HEK293 (cell line): ENCODE measurements at regions not wholly inside any gene's neighbourhood (a gene's known extent, or its start where the extent isn't known, plus 50 kb on each side); places are given as distances from the start of the nearest gene placed in this dataset.
A peak's percentile ranks its signal among the peaks of the same experiment; 100 is the strongest.

Experiments used
- AEBP2 ChIP-seq: fragments of 450-650 bp; formaldehyde crosslinking; IDR thresholded peaks from 2 replicates; pipeline ENCODE4 v1.5.1; 2016; ENCODE audit warnings: missing biosample characterization, missing genetic modification characterization, borderline replicate concordance
- HOXA7 ChIP-seq: sonication (generic); formaldehyde crosslinking; IDR thresholded peaks from 2 replicates; pipeline ENCODE4 v1.8.1; 2022; ENCODE audit warnings: missing genetic modification reagents, borderline replicate concordance
- KLF17 ChIP-seq: fragments of 450-650 bp; formaldehyde crosslinking; IDR thresholded peaks from 2 replicates; pipeline ENCODE4 v1.5.1; 2016; ENCODE audit warnings: missing biosample characterization, missing genetic modification characterization
- PRDM2 ChIP-seq: fragments of 450-650 bp; formaldehyde crosslinking; IDR thresholded peaks from 2 replicates; pipeline ENCODE4 v1.5.1; 2016; ENCODE audit warnings: missing biosample characterization, missing genetic modification characterization, borderline replicate concordance
- PRDM4 ChIP-seq: fragments of 450-650 bp; formaldehyde crosslinking; IDR thresholded peaks from 2 replicates; pipeline ENCODE4 v1.5.1; 2017; ENCODE audit warnings: missing biosample characterization, missing genetic modification characterization
- ZBTB26 ChIP-seq: fragments of 450-650 bp; formaldehyde crosslinking; optimal IDR thresholded peaks from 2 replicates; pipeline ENCODE3; 2016; ENCODE audit warnings: missing biosample characterization, mild to moderate bottlenecking, missing genetic modification characterization
- ZBTB7A ChIP-seq: fragments of 450-650 bp; formaldehyde crosslinking; IDR thresholded peaks from 2 replicates; pipeline ENCODE4 v1.5.1; 2016; ENCODE audit warnings: low read depth, missing biosample characterization, missing genetic modification characterization
- ZNF121 ChIP-seq: fragments of 450-650 bp; formaldehyde crosslinking; IDR thresholded peaks from 2 replicates; pipeline ENCODE4 v1.5.1; 2016; ENCODE audit warnings: missing biosample characterization, missing genetic modification characterization
- ZNF146 ChIP-seq: fragments of 450-650 bp; formaldehyde crosslinking; IDR thresholded peaks from 2 replicates; pipeline ENCODE4 v1.5.1; 2016; ENCODE audit warnings: missing biosample characterization, missing genetic modification characterization
- ZNF280D ChIP-seq: fragments of 450-650 bp; formaldehyde crosslinking; IDR thresholded peaks from 2 replicates; pipeline ENCODE4 v1.5.1; 2016; ENCODE audit warnings: missing biosample characterization, missing genetic modification characterization
- ZNF37A ChIP-seq: fragments of 450-650 bp; IDR thresholded peaks from 2 replicates; pipeline ENCODE4 v1.5.1; 2018; ENCODE audit warnings: missing biosample characterization, missing genetic modification characterization
- ZNF416 ChIP-seq: fragments of 450-650 bp; formaldehyde crosslinking; IDR thresholded peaks from 2 replicates; pipeline ENCODE4 v1.5.1; 2016; ENCODE audit warnings: missing biosample characterization, missing genetic modification characterization
- ZNF423 ChIP-seq: fragments of 450-650 bp; formaldehyde crosslinking; IDR thresholded peaks from 2 replicates; pipeline ENCODE4 v1.5.1; 2016; ENCODE audit warnings: missing biosample characterization, missing genetic modification characterization
- ZNF544 ChIP-seq: fragments of 450-650 bp; formaldehyde crosslinking; IDR thresholded peaks from 2 replicates; pipeline ENCODE4 v1.5.0; 2017; ENCODE audit warnings: missing biosample characterization, missing genetic modification characterization
- ZNF548 ChIP-seq: fragments of 450-650 bp; formaldehyde crosslinking; IDR thresholded peaks from 2 replicates; pipeline ENCODE4 v1.5.1; 2016; ENCODE audit warnings: missing biosample characterization, missing genetic modification characterization
- ZNF645 ChIP-seq: fragments of 450-650 bp; formaldehyde crosslinking; IDR thresholded peaks from 2 replicates; pipeline ENCODE4; 2016; ENCODE audit warnings: missing biosample characterization, missing genetic modification characterization
- ZNF658 ChIP-seq: fragments of 450-650 bp; formaldehyde crosslinking; IDR thresholded peaks from 2 replicates; pipeline ENCODE4; 2016; ENCODE audit warnings: missing biosample characterization, missing genetic modification characterization
- ZNF704 ChIP-seq: fragments of 450-650 bp; formaldehyde crosslinking; IDR thresholded peaks from 2 replicates; pipeline ENCODE4 v1.5.1; 2016; ENCODE audit warnings: missing biosample characterization, missing genetic modification characterization
- ZNF785 ChIP-seq: fragments of 450-650 bp; formaldehyde crosslinking; IDR thresholded peaks from 2 replicates; pipeline ENCODE4 v1.5.1; 2016; ENCODE audit warnings: missing biosample characterization, missing genetic modification characterization
- ZSCAN16 ChIP-seq: fragments of 450-650 bp; formaldehyde crosslinking; IDR thresholded peaks from 2 replicates; pipeline ENCODE4 v1.5.1; 2016; ENCODE audit warnings: missing biosample characterization, missing genetic modification characterization
- ZXDB ChIP-seq: fragments of 450-650 bp; formaldehyde crosslinking; IDR thresholded peaks from 2 replicates; pipeline ENCODE4 v1.5.1; 2016; ENCODE audit warnings: missing biosample characterization, missing genetic modification characterization

GRCh38 chr1:87718241-87718950 is 389.7 kb downstream of the LMO4 start (continued):
- TF ChIP-seq PRDM2 (no peak), ZBTB7A (tag by site-specific recombination) (0 out of 2 replicates have a peak, but pooled peaks have one; percentile 28), ZNF785 (tag by site-specific recombination) (no peak), ZNF121 (peak; percentile 53; the same call in 1 of the 2 replicates), ZNF645 (tag by site-specific recombination) (no peak), AEBP2 (tag by site-specific recombination) (0 out of 2 replicates have a peak, but pooled peaks have one; percentile 3), ZNF416 (tag by site-specific recombination) (no peak), ZNF423 (tag by site-specific recombination) (peak; percentile 36; the same call in 1 of the 2 replicates), ZNF548 (tag by site-specific recombination) (no peak), KLF17 (no peak; the same call in 1 of the 2 replicates), ZNF658 (tag by site-specific recombination) (no peak), ZNF37A (tag by site-specific recombination) (no peak), ZXDB (peak; percentile 98), ZSCAN16 (tag by site-specific recombination) (peak; percentile 53; the same call in 1 of the 2 replicates), ZNF280D (no peak), ZNF704 (tag by site-specific recombination) (no peak), PRDM4 (tag by site-specific recombination) (peak; percentile 97), ZBTB26 (tag by site-specific recombination) (no peak), ZNF146 (tag by site-specific recombination) (peak; percentile 59; the same call in 1 of the 2 replicates), ZNF544 (tag by site-specific recombination) (no peak), HOXA7 (CRISPR knock-in tag) (no peak)
